GM13977 (cell line): ENCODE measurements at regions not wholly inside any gene's neighbourhood (a gene's known extent, or its start where the extent isn't known, plus 50 kb on each side); places are given as distances from the start of the nearest gene placed in this dataset.

Experiments used
- DNase-seq: peaks from one replicate; pipeline ENCODE4 v3.0.0; 2012; ENCODE audit warnings: low spot score
- CTCF ChIP-seq: IDR thresholded peaks from 2 replicates; pipeline ENCODE4 v1.5.1; 2012; ENCODE audit warnings: mild to moderate bottlenecking, control low read depth; ENCODE audit not compliant: insufficient read depth; ENCODE audit errors: extremely low read depth, missing control alignments
- in situ Hi-C: fragments of 300-500 bp; cut with MboI; formaldehyde crosslinking; loops from one replicate; pipeline ENCODE4 v1.12.0; 2022; ENCODE audit warnings: low sequenced_read_pairs, low pct_unique_long_range_greater_than_20kb, mixed read lengths, inconsistent platforms; ENCODE audit not compliant: unreplicated experiment

DNA sequence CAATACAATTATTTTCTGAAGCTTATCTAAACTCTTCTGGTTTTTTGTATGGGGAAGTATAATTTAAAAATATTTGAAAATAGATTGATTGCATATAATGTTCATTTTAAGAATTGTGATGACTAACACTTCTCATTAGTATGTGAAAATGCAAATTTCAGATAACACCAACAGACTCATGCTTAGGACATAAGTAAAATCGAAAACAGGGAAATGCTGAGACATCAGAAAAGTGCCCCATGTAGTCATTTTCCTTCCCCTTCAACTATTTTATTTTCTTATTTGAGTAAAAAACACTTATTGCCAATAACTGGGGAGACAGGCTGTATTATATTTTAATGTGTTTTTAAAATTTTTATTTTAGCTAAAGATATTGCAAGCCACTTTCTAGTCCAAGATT is 814.7 kb downstream of the GALC start:
- in situ Hi-C loops: no loop called here
- TF ChIP-seq CTCF: no peak
- no peak for DNase-seq

- no peak for DNase-seq
- in situ Hi-C loops: no loop called here
- TF ChIP-seq CTCF: no peak
These were observed 817.8 kb downstream of the GALC start for GRCh38 chr14:87175175-87175574.

DNA sequence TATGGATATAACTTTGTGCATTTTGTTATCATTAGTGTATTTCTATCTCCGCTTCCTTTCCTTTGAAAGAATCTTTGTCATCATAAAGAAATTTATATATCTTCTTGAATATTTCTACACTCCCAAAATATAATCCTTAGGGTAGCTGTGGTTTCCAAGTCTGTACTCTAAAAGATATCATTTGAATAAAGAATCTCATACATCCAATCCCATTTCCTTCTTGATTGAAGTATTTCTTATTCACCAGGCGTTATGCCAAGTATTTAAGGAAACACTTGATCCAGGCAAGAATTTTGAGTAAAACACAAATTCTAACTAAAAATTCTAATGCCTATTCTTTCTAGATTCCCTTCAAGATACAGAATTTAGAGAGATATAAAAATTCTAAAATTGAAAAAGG is 821.8 kb downstream of the GALC start:
- no peak for DNase-seq
- in situ Hi-C loops: no loop called here
- TF ChIP-seq CTCF: no peak

DNA sequence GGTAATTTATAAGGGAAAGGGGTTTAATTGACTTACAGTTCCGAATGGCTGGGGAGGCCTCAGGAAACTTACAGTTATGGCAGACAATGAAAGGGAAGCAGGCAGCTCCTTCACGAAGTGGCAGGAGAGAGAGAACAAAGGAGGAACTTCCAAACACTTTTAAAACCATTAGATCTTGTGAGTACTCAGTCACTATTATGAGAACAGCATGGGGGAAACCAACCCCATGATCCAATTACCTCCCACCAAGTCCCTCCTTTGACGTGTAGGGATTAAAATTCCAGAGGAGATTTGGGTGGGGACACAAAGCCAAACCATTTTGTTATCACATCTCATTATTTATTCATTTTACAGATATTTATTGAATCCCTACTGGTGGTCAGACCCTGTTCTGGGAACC is 822.8 kb downstream of the GALC start:
- TF ChIP-seq CTCF: no peak
- no peak for DNase-seq
- in situ Hi-C loops: no loop called here

- in situ Hi-C loops: no loop called here
- no peak for DNase-seq
- TF ChIP-seq CTCF: no peak
These were observed 823.6 kb downstream of the GALC start for GRCh38 chr14:87169362-87169761.

DNA sequence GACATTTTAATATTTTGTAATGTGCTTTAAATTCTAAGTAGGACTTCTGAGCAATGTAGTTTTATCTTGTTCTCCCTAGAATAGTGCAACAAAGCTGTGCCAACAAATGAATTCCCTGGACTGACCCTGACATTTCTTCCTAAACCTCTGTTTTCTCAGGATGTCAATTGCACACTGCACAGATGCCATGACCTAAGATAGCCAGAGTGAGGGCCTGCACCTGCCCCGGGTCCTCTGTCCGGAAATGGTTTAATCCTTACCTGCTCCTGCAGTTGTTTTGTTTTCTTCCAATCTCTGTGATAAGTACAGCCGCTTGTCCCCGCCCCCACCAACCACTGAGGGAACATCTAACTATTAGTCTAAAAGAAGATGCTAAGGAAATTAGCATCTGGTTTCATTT is 831.5 kb downstream of the GALC start:
- DNase-seq: no peak
- TF ChIP-seq CTCF: no peak
- in situ Hi-C loops: no loop called here

GRCh38 chr14:87160989-87161388 is 832.0 kb downstream of the GALC start:
- DNase-seq: no peak
- no peak for TF ChIP-seq CTCF
- in situ Hi-C loops: no loop called here
